A549 (cell line): ENCODE measurements at regions not wholly inside any gene's neighbourhood (a gene's known extent, or its start where the extent isn't known, plus 50 kb on each side); places are given as distances from the start of the nearest gene placed in this dataset.

Experiments
- ATAC-seq, 2 experiments: fragments of 200-7000 bp in 1 of 2; fragments of >200 bp in 1 of 2; cut with Nextera tagmentation in 1 of 2; cut with Tn5 transposase in 1 of 2; 3 replicates each; pipeline versions ENCODE4 v1.8.0 to v1.9.1; 2018 to 2020; ENCODE audit warnings: mild to moderate bottlenecking in 1 of 2, moderate library complexity in 1 of 2
- CTCF ChIA-PET: fragments of 300-600 bp; sonication (Branson Sonifier 250); formaldehyde crosslinking; extraction: SDS; loops from one replicate; lab custom pipeline; 2021; ENCODE audit warnings: antibody characterized with exemption, inconsistent platforms; lab: Yijun Ruan, JAX
- POLR2A ChIA-PET: fragments of 350-600 bp; formaldehyde crosslinking; extraction: SDS; loops from one replicate; lab custom pipeline; 2021; ENCODE audit warnings: antibody characterized with exemption, inconsistent platforms; lab: Yijun Ruan, JAX
- DNase-seq, 2 experiments: peaks; one replicate each; pipeline versions ENCODE4 v3.0.0 to v3.0.0-alpha.2; 2011 to 2016; ENCODE audit warnings: low read depth in 1 of 2, low spot score in 1 of 2
- FAIRE-seq: peaks from 2 replicates; lab custom pipeline; 2011; peaks lifted over from hg19 to GRCh38; lab: Jason Lieb, UNC
- H3K27ac ChIP-seq, 2 experiments: fragments of >200 bp; sonication (Bioruptor Twin); formaldehyde crosslinking; 3 replicates each; pipeline ENCODE4 v1.5.1; 2016 to 2017
- H3K4me1 ChIP-seq: fragments of >200 bp; sonication (Bioruptor Twin); formaldehyde crosslinking; 3 replicates; pipeline ENCODE4 v1.6.1; 2016
- H3K4me2 ChIP-seq: fragments of >200 bp; sonication (Bioruptor Twin); formaldehyde crosslinking; 3 replicates; pipeline ENCODE4 v1.6.1; 2016
- H3K4me3 ChIP-seq: fragments of >200 bp; sonication (Bioruptor Twin); formaldehyde crosslinking; 3 replicates; pipeline ENCODE4 v1.5.1; 2016
- H3K9me3 ChIP-seq: fragments of >200 bp; sonication (Bioruptor Twin); formaldehyde crosslinking; 3 replicates; pipeline ENCODE4 v1.6.1; 2016
- BCL3 ChIP-seq: fragments of >200 bp; sonication (Bioruptor Twin); formaldehyde crosslinking; IDR thresholded peaks from 3 replicates; pipeline ENCODE4 v1.6.1; 2016
- CHD2 ChIP-seq: fragments of 150-350 bp; IDR thresholded peaks from 2 replicates; pipeline ENCODE4 v1.6.1; 2014; ENCODE audit warnings: low read length; ENCODE audit not compliant: partially characterized antibody
- CHD4 ChIP-seq: fragments of 200-600 bp; sonication (generic); IDR thresholded peaks from 2 replicates; pipeline ENCODE4 v1.6.1; 2016; ENCODE audit warnings: antibody characterized with exemption, mild to moderate bottlenecking, borderline replicate concordance
- E2F6 ChIP-seq: IDR thresholded peaks from 2 replicates; pipeline ENCODE4 v1.6.1; 2012; ENCODE audit warnings: low read depth, borderline replicate concordance
- EHF ChIP-seq: fragments of 250-450 bp; sonication (Bioruptor Pico); IDR thresholded peaks from 2 replicates; pipeline ENCODE4 v1.5.0; 2020; ENCODE audit warnings: mild to moderate bottlenecking
- ESRRA ChIP-seq: fragments of 150-350 bp; IDR thresholded peaks from 2 replicates; pipeline ENCODE4 v1.6.1; 2014; ENCODE audit warnings: mild to moderate bottlenecking, low read length, borderline replicate concordance
- FOSB ChIP-seq: fragments of 250-450 bp; sonication (Bioruptor Pico); IDR thresholded peaks from 2 replicates; pipeline ENCODE4 v1.5.0; 2020; ENCODE audit warnings: mild to moderate bottlenecking, moderate library complexity
- FOSL2 ChIP-seq, 2 experiments: fragments of 450-650 bp in 1 of 2; fragments of >200 bp in 1 of 2; sonication (Bioruptor Twin) in 1 of 2; formaldehyde crosslinking; IDR thresholded peaks; 2 replicates each; pipeline versions ENCODE4 v1.5.0 to v1.6.1; 2016 to 2020; ENCODE audit warnings: mild to moderate bottlenecking in 1 of 2, moderate library complexity in 1 of 2
- HOXA7 ChIP-seq: fragments of 250-450 bp; sonication (Bioruptor Pico); IDR thresholded peaks from 2 replicates; pipeline ENCODE4 v1.5.0; 2020; ENCODE audit warnings: mild to moderate bottlenecking, moderate library complexity
- JUN ChIP-seq, 2 experiments: fragments of >200 bp; sonication (Bioruptor Twin); formaldehyde crosslinking; IDR thresholded peaks; 2 replicates in 1 of 2; 3 replicates in 1 of 2; pipeline ENCODE4 v1.6.1; 2016 to 2017
- KDM1A ChIP-seq: fragments of 200-600 bp; sonication (generic); IDR thresholded peaks from 2 replicates; pipeline ENCODE4 v1.6.1; 2016; ENCODE audit warnings: low read depth, mild to moderate bottlenecking
- KDM5A ChIP-seq: fragments of 200-600 bp; sonication (generic); IDR thresholded peaks from 2 replicates; pipeline ENCODE4 v1.6.1; 2016; ENCODE audit warnings: antibody characterized with exemption, mild to moderate bottlenecking
- MAFK ChIP-seq: fragments of 450-650 bp; IDR thresholded peaks from 2 replicates; pipeline ENCODE4 v1.6.1; 2014; ENCODE audit not compliant: partially characterized antibody
- MAZ ChIP-seq: fragments of 150-350 bp; IDR thresholded peaks from 2 replicates; pipeline ENCODE4 v1.6.1; 2014; ENCODE audit warnings: antibody characterized with exemption, low read depth, low read length, borderline replicate concordance
- MYC ChIP-seq: IDR thresholded peaks from 2 replicates; pipeline ENCODE4 v1.6.1; 2012; ENCODE audit warnings: mild to moderate bottlenecking, inconsistent platforms, low read length, improper control_type of control experiment, borderline replicate concordance
- NFE2L2 ChIP-seq: fragments of 150-350 bp; conservative IDR thresholded peaks from 2 replicates; pipeline ENCODE4 v1.6.1; 2014; ENCODE audit warnings: low read length
- NPAS2 ChIP-seq: fragments of 250-450 bp; sonication (Bioruptor Pico); IDR thresholded peaks from 2 replicates; pipeline ENCODE4 v1.8.0; 2022; ENCODE audit warnings: mild to moderate bottlenecking, moderate library complexity, borderline replicate concordance
- PBX3 ChIP-seq: IDR thresholded peaks from 2 replicates; pipeline ENCODE4 v1.6.1; 2012
- PHF8 ChIP-seq: fragments of 200-600 bp; sonication (generic); IDR thresholded peaks from 2 replicates; pipeline ENCODE4 v1.6.1; 2016; ENCODE audit warnings: low read depth, mild to moderate bottlenecking, antibody characterized with exemption, moderate library complexity, borderline replicate concordance
- POLR2AphosphoS2 ChIP-seq: conservative IDR thresholded peaks from 2 replicates; pipeline ENCODE4 v1.6.1; 2012; ENCODE audit warnings: low read length, improper control_type of control experiment, inconsistent platforms
- RFX5 ChIP-seq: fragments of 450-650 bp; IDR thresholded peaks from 2 replicates; pipeline ENCODE4 v1.7.1; 2014; ENCODE audit warnings: antibody characterized with exemption, mild to moderate bottlenecking, moderate library complexity
- RNF2 ChIP-seq: fragments of 200-600 bp; sonication (generic); IDR thresholded peaks from 2 replicates; pipeline ENCODE4 v1.6.1; 2016; ENCODE audit warnings: low read depth, mild to moderate bottlenecking, antibody characterized with exemption, moderate library complexity, borderline replicate concordance
- SMC3 ChIP-seq: fragments of >200 bp; sonication (Bioruptor Twin); formaldehyde crosslinking; IDR thresholded peaks from 3 replicates; pipeline ENCODE4 v1.6.1; 2018; ENCODE audit warnings: inconsistent platforms
- SREBF2 ChIP-seq: fragments of 450-650 bp; IDR thresholded peaks from 2 replicates; pipeline ENCODE4 v1.6.1; 2014; ENCODE audit warnings: mild to moderate bottlenecking, moderate library complexity
- TFCP2L1 ChIP-seq: fragments of 250-450 bp; sonication (Bioruptor Pico); IDR thresholded peaks from 2 replicates; pipeline ENCODE4 v1.5.0; 2021; ENCODE audit warnings: mild to moderate bottlenecking
- ZC3H11A ChIP-seq: fragments of 450-650 bp; IDR thresholded peaks from 2 replicates; pipeline ENCODE4 v1.6.1; 2014; ENCODE audit warnings: antibody characterized with exemption, mild to moderate bottlenecking
- ZFP36 ChIP-seq: fragments of 450-650 bp; IDR thresholded peaks from 2 replicates; pipeline ENCODE4 v1.6.1; 2014; ENCODE audit warnings: borderline replicate concordance; ENCODE audit not compliant: partially characterized antibody
- WGBS: methylation state at CpG from one replicate; pipeline ENCODE4 v1.1.6; 2017; ENCODE audit errors: missing lambda C conversion rate; 5-methylcytosine and 5-hydroxymethylcytosine counted together
- TF ChIP-seq, protein P1 (sequence below): fragments of 250-450 bp; sonication (Bioruptor Pico); IDR thresholded peaks from 2 replicates; pipeline ENCODE4 v1.5.0; 2021; ENCODE audit warnings: mild to moderate bottlenecking, moderate library complexity, borderline replicate concordance
- TF ChIP-seq, protein P2 (sequence below): fragments of 150-350 bp; IDR thresholded peaks from 2 replicates; pipeline ENCODE4 v1.6.1; 2014; ENCODE audit warnings: low read depth, mild to moderate bottlenecking, low read length
- TF ChIP-seq, protein P3 (sequence below): fragments of 450-650 bp; IDR thresholded peaks from 2 replicates; pipeline ENCODE4 v1.6.1; 2014; ENCODE audit warnings: antibody characterized with exemption

- CTCF ChIA-PET = no interaction called here
- DNase-seq (peak in 1 of 2 experiments; percentile 7), ATAC-seq (no peak), FAIRE-seq (no peak)
- peak overlapping the region in 1 of 2 experiments; percentile 53; a peak in 2 of 6 replicates for H3K27ac ChIP-seq
- H3K4me1 ChIP-seq = peaks cover 17% of the 10 kb centered on the region; the same call in 1 of the 3 replicates
- H3K9me3 ChIP-seq = no peaks in the 10 kb centered on the region
- WGBS = 70% methylated on average over 1 of the region's 1 CpG
- no peak for TF ChIP-seq KDM1A
- no peak for TF ChIP-seq CHD2
- TF ChIP-seq RFX5 = no peak
- TF ChIP-seq JUN (IDR thresholded peaks at IDR 0.05) = no peak
- no peak for TF ChIP-seq PBX3
- no peak for TF ChIP-seq POLR2AphosphoS2
- TF ChIP-seq FOSB (CRISPR knock-in tag) = no peak
- no peak for TF ChIP-seq BCL3
- TF ChIP-seq MAZ = no peak
- TF ChIP-seq FOSL2 (IDR thresholded peaks at IDR 0.05) = no peak
- no peak for TF ChIP-seq FOSL2 (CRISPR knock-in tag; IDR thresholded peaks at IDR 0.05)
- TF ChIP-seq NPAS2 (CRISPR knock-in tag) = no peak
- no peak for TF ChIP-seq SMC3
- no peak for TF ChIP-seq CHD4
- no peak for TF ChIP-seq E2F6
- no peak for TF ChIP-seq MAFK
- no peak for TF ChIP-seq TFCP2L1 (CRISPR knock-in tag)
- TF ChIP-seq, protein P1, sequence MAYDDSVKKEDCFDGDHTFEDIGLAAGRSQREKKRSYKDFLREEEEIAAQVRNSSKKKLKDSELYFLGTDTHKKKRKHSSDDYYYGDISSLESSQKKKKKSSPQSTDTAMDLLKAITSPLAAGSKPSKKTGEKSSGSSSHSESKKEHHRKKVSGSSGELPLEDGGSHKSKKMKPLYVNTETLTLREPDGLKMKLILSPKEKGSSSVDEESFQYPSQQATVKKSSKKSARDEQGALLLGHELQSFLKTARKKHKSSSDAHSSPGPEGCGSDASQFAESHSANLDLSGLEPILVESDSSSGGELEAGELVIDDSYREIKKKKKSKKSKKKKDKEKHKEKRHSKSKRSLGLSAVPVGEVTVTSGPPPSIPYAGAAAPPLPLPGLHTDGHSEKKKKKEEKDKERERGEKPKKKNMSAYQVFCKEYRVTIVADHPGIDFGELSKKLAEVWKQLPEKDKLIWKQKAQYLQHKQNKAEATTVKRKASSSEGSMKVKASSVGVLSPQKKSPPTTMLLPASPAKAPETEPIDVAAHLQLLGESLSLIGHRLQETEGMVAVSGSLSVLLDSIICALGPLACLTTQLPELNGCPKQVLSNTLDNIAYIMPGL (CRISPR knock-in tag) = no peak
- TF ChIP-seq KDM5A = no peak
- no peak overlapping the region for H3K4me3 ChIP-seq
- POLR2A ChIA-PET = no interaction called here
- no peak overlapping the region; the same call in 2 of the 3 replicates for H3K4me2 ChIP-seq
These were observed 256.5 kb upstream of the NECTIN3 start for GRCh38 chr3:110815008-110815583.

- Histone ChIP-seq H3K4me3 (no peak overlapping the region), H3K4me1 (peaks cover 14% of the 10 kb centered on the region; the same call in 1 of the 3 replicates)
- POLR2A ChIA-PET = no interaction called here
- TF ChIP-seq MYC = no peak
- no peak for TF ChIP-seq ZC3H11A
- TF ChIP-seq, protein P2, sequence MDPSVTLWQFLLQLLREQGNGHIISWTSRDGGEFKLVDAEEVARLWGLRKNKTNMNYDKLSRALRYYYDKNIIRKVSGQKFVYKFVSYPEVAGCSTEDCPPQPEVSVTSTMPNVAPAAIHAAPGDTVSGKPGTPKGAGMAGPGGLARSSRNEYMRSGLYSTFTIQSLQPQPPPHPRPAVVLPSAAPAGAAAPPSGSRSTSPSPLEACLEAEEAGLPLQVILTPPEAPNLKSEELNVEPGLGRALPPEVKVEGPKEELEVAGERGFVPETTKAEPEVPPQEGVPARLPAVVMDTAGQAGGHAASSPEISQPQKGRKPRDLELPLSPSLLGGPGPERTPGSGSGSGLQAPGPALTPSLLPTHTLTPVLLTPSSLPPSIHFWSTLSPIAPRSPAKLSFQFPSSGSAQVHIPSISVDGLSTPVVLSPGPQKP = no peak
- TF ChIP-seq, protein P3, sequence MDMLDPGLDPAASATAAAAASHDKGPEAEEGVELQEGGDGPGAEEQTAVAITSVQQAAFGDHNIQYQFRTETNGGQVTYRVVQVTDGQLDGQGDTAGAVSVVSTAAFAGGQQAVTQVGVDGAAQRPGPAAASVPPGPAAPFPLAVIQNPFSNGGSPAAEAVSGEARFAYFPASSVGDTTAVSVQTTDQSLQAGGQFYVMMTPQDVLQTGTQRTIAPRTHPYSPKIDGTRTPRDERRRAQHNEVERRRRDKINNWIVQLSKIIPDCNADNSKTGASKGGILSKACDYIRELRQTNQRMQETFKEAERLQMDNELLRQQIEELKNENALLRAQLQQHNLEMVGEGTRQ = no peak
- no peak for TF ChIP-seq PBX3
- TF ChIP-seq ZFP36 = no peak
- no peak for TF ChIP-seq EHF (CRISPR knock-in tag)
- TF ChIP-seq SREBF2 = no peak
- no peak for TF ChIP-seq HOXA7 (CRISPR knock-in tag)
- no peak for TF ChIP-seq NFE2L2
- no peak for TF ChIP-seq RNF2
- TF ChIP-seq PHF8 = no peak
- TF ChIP-seq ESRRA = no peak
- no peak for TF ChIP-seq MAZ
These were observed 255.6 kb upstream of the NECTIN3 start for GRCh38 chr3:110816008-110816407.

More at GRCh38 chr3:110816008-110816407, 255.6 kb upstream of the NECTIN3 start:
- Histone ChIP-seq H3K27ac (no peak overlapping the region), H3K4me2 (no peak overlapping the region), H3K9me3 (no peaks in the 10 kb centered on the region)
- WGBS = 67% methylated on average over 1 of the region's 1 CpG
- DNase-seq = no peak
- CTCF ChIA-PET = no interaction called here
- no peak for FAIRE-seq
- ATAC-seq = no peak
